Large intestine (tissue), 3 donors: ENCODE measurements at regions not wholly inside any gene's neighbourhood (a gene's known extent, or its start where the extent isn't known, plus 50 kb on each side); places are given as distances from the start of the nearest gene placed in this dataset.
A peak's percentile ranks its signal among the peaks of the same experiment; 100 is the strongest.
"Not testable (repeated sequence)": the region's sequence is repeated elsewhere in the genome, so short reads cannot be mapped to it uniquely, and the experiment has no call there.

Experiments
- DNase-seq, 2 donors: peaks; one replicate each; pipeline versions ENCODE4 v3.0.0 to v3.0.0-alpha.2; 2013
- H3K27ac ChIP-seq: one replicate; pipeline ENCODE4 v1.5.1; 2013; ENCODE audit warnings: low read length
- H3K27me3 ChIP-seq: 2 replicates; pipeline ENCODE4 v1.6.1; 2013; ENCODE audit warnings: low read length; ENCODE audit not compliant: control insufficient read depth, insufficient read depth
- H3K36me3 ChIP-seq: 2 replicates; pipeline ENCODE4 v1.6.1; 2013; ENCODE audit warnings: low read length; ENCODE audit not compliant: control insufficient read depth, insufficient read depth
- H3K4me1 ChIP-seq: one replicate; pipeline ENCODE4 v1.6.1; 2013; ENCODE audit warnings: low read length; ENCODE audit not compliant: control insufficient read depth, insufficient read depth
- H3K4me3 ChIP-seq: one replicate; pipeline ENCODE4 v1.5.1; 2013; ENCODE audit warnings: low read length
- H3K9me3 ChIP-seq: one replicate; pipeline ENCODE4 v1.6.1; 2013; ENCODE audit warnings: mild to moderate bottlenecking, low read depth, low read length, moderate library complexity; ENCODE audit not compliant: control insufficient read depth
- WGBS: methylation state at CpG from one replicate; pipeline ENCODE4 v1.1.5; 2013; ENCODE audit warnings: low lambda C conversion rate; ENCODE audit not compliant: insufficient coverage; 5-methylcytosine and 5-hydroxymethylcytosine counted together

- no CpG with 5 or more reads among the region's 10 CpGs for WGBS
- not testable (repeated sequence) for H3K4me3 ChIP-seq, H3K27me3 ChIP-seq, H3K36me3 ChIP-seq, H3K27ac ChIP-seq, H3K4me1 ChIP-seq, H3K9me3 ChIP-seq, DNase-seq
These were observed 123.2 kb upstream of the MTLN start for GRCh38 chr2:110335415-110336049.

GRCh38 chr2:110333114-110334095 is 121.1 kb upstream of the MTLN start:
- H3K9me3 ChIP-seq, H3K4me3 ChIP-seq, H3K36me3 ChIP-seq, H3K4me1 ChIP-seq, H3K27me3 ChIP-seq, H3K27ac ChIP-seq: not testable (repeated sequence)
- no CpG with 5 or more reads among the region's 18 CpGs for WGBS
- peak in 1 of 2 donors; percentile 8 for DNase-seq

- H3K27ac ChIP-seq, H3K9me3 ChIP-seq, H3K36me3 ChIP-seq, H3K27me3 ChIP-seq, H3K4me3 ChIP-seq, H3K4me1 ChIP-seq, DNase-seq: not testable (repeated sequence)
- WGBS: no CpG with 5 or more reads among the region's 10 CpGs
These were observed 119.3 kb upstream of the MTLN start for GRCh38 chr2:110331625-110332024.

- H3K4me3 ChIP-seq, H3K4me1 ChIP-seq, H3K27ac ChIP-seq, H3K27me3 ChIP-seq, H3K9me3 ChIP-seq, H3K36me3 ChIP-seq, DNase-seq: not testable (repeated sequence)
- WGBS: no CpG with 5 or more reads among the region's 10 CpGs
These were observed 117.4 kb upstream of the MTLN start for GRCh38 chr2:110329760-110330159.

- not testable (repeated sequence) for H3K27me3 ChIP-seq, DNase-seq, H3K4me3 ChIP-seq, H3K36me3 ChIP-seq, H3K4me1 ChIP-seq, H3K9me3 ChIP-seq, H3K27ac ChIP-seq
- WGBS: no CpG with 5 or more reads among the region's 7 CpGs
These were observed 116.8 kb upstream of the MTLN start for GRCh38 chr2:110329158-110329557.

GRCh38 chr2:110328677-110329076 is 116.3 kb upstream of the MTLN start:
- not testable (repeated sequence) for H3K4me1 ChIP-seq, H3K27ac ChIP-seq, H3K9me3 ChIP-seq, H3K4me3 ChIP-seq, H3K27me3 ChIP-seq, H3K36me3 ChIP-seq
- no CpG with 5 or more reads among the region's 5 CpGs for WGBS
- DNase-seq: peak in 1 of 2 donors; percentile 0

GRCh38 chr2:110323832-110324231 is 111.5 kb upstream of the MTLN start:
- H3K4me1 ChIP-seq, DNase-seq, H3K36me3 ChIP-seq, H3K27me3 ChIP-seq, H3K9me3 ChIP-seq, H3K27ac ChIP-seq, H3K4me3 ChIP-seq: not testable (repeated sequence)
- WGBS: no CpG with 5 or more reads among the region's 4 CpGs

- not testable (repeated sequence) for H3K27ac ChIP-seq, H3K36me3 ChIP-seq, H3K4me3 ChIP-seq, H3K9me3 ChIP-seq, H3K27me3 ChIP-seq, DNase-seq, H3K4me1 ChIP-seq
- no CpG with 5 or more reads among the region's 8 CpGs for WGBS
These were observed 110.2 kb upstream of the MTLN start for GRCh38 chr2:110322535-110322934.

- H3K36me3 ChIP-seq, H3K27ac ChIP-seq, H3K9me3 ChIP-seq, H3K4me3 ChIP-seq, DNase-seq, H3K4me1 ChIP-seq, H3K27me3 ChIP-seq: not testable (repeated sequence)
- no CpG with 5 or more reads among the region's 10 CpGs for WGBS
These were observed 108.7 kb upstream of the MTLN start for GRCh38 chr2:110320834-110321563.

- H3K27ac ChIP-seq, H3K9me3 ChIP-seq, H3K4me1 ChIP-seq, DNase-seq, H3K27me3 ChIP-seq, H3K4me3 ChIP-seq, H3K36me3 ChIP-seq: not testable (repeated sequence)
- WGBS: no CpG with 5 or more reads among the region's 4 CpGs
These were observed 106.6 kb upstream of the MTLN start for GRCh38 chr2:110318898-110319297.
